CD4-positive, alpha-beta T cell treated with Interleukin-4 for 1 hour (primary cell): ENCODE measurements at regions not wholly inside any gene's neighbourhood (a gene's known extent, or its start where the extent isn't known, plus 50 kb on each side); places are given as distances from the start of the nearest gene placed in this dataset.
A peak's percentile ranks its signal among the peaks of the same experiment; 100 is the strongest.
"Not testable (repeated sequence)": the region's sequence is repeated elsewhere in the genome, so short reads cannot be mapped to it uniquely, and the experiment has no call there.

Experiments
- DNase-seq, 2 donors: peaks; one replicate each; pipeline ENCODE4 v3.0.0-alpha.2; 2020 to 2022

GRCh38 chr6:28623242-28623641 lies 97.6 kb downstream of the GPX5 start:
- DNase-seq = not testable (repeated sequence)

- DNase-seq = not testable (repeated sequence)
Observed at GRCh38 chr6:28626386-28626785, 100.7 kb downstream of the GPX5 start.

- DNase-seq = no peak
Observed at GRCh38 chr6:28632326-28632851, 106.7 kb downstream of the GPX5 start.

- no peak for DNase-seq
Observed at GRCh38 chr6:28633445-28634215, 107.9 kb downstream of the GPX5 start.

GRCh38 chr6:28634411-28634760 lies 108.7 kb downstream of the GPX5 start:
- no peak for DNase-seq

GRCh38 chr6:28634761-28635546 lies 109.3 kb downstream of the GPX5 start:
- no peak for DNase-seq

- DNase-seq = no peak
Observed at GRCh38 chr6:28635547-28636158, 110.0 kb downstream of the GPX5 start.

GRCh38 chr6:28638787-28639430 lies 113.2 kb downstream of the GPX5 start:
- no peak for DNase-seq

- DNase-seq = not testable (repeated sequence)
Observed at GRCh38 chr6:28639445-28640290, 114.0 kb downstream of the GPX5 start.

GRCh38 chr6:28643017-28643740 lies 117.5 kb downstream of the GPX5 start:
- no peak for DNase-seq

GRCh38 chr6:28646650-28647049 lies 121.0 kb downstream of the GPX5 start:
- no peak for DNase-seq

GRCh38 chr6:28648035-28648877 lies 122.6 kb downstream of the GPX5 start:
- DNase-seq = peak; percentile 22 to 31

- DNase-seq = no peak
Observed at GRCh38 chr6:28648878-28649375, 123.2 kb downstream of the GPX5 start.

GRCh38 chr6:28651161-28651560 lies 125.5 kb downstream of the GPX5 start:
- no peak for DNase-seq

- no peak for DNase-seq
Observed at GRCh38 chr6:28653876-28654275, 128.2 kb downstream of the GPX5 start.

GRCh38 chr6:28655164-28655563 lies 129.5 kb downstream of the GPX5 start:
- DNase-seq = no peak

- no peak for DNase-seq
Observed at GRCh38 chr6:28656715-28657114, 131.0 kb downstream of the GPX5 start.

GRCh38 chr6:28657381-28657768 lies 131.7 kb downstream of the GPX5 start:
- no peak for DNase-seq

GRCh38 chr6:28657769-28658465 lies 132.2 kb downstream of the GPX5 start:
- peak; percentile 42 to 46 for DNase-seq
